Tibial nerve (tissue), 3 donors: ENCODE measurements at regions not wholly inside any gene's neighbourhood (a gene's known extent, or its start where the extent isn't known, plus 50 kb on each side); places are given as distances from the start of the nearest gene placed in this dataset.

Experiments used
- POLR2A ChIP-seq, 2 donors: fragments of 450-650 bp; IDR thresholded peaks; one replicate each; pipeline ENCODE4 v1.6.1; 2017; ENCODE audit warnings: antibody characterized with exemption in 2 of 2, mild to moderate bottlenecking in 2 of 2, moderate library complexity in 2 of 2
- TF ChIP-seq, protein P1 (sequence below), 5 experiments: fragments of 200-600 bp in 3 of 5; fragments of 450-650 bp in 2 of 5; sonication (generic) in 3 of 5; IDR thresholded peaks; one replicate each; pipeline ENCODE4 v1.5.1; 2016 to 2019; ENCODE audit warnings: antibody characterized with exemption in 5 of 5, mild to moderate bottlenecking in 3 of 5, moderate library complexity in 2 of 5

DNA sequence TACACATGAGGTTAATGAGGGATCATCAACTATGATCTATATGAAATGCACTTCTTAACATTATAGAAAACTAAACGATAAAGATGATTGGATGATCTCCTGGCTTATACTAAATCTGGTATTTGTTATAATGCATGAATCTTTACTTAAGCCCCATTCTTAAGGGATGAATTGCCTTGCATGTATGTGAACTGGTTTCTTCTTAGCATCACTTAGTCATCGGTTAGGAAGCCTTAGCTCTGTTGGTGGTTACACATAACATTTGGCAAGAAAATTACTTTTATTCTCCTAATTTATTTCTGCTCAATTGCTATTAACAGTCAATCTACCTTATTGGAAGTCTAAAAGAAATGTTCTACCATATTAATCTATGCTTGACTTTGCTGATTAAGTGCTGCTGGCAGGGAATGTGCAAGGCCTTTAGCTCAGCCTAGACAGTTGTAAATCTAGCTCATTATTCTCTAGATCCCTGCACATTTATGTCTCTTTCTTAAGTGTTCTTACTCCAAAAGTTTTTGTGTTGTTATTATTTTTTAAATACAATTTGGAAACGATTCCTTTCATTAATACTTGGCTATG, 356.0 kb downstream of the ZPLD1 start:
- TF ChIP-seq, protein P1, sequence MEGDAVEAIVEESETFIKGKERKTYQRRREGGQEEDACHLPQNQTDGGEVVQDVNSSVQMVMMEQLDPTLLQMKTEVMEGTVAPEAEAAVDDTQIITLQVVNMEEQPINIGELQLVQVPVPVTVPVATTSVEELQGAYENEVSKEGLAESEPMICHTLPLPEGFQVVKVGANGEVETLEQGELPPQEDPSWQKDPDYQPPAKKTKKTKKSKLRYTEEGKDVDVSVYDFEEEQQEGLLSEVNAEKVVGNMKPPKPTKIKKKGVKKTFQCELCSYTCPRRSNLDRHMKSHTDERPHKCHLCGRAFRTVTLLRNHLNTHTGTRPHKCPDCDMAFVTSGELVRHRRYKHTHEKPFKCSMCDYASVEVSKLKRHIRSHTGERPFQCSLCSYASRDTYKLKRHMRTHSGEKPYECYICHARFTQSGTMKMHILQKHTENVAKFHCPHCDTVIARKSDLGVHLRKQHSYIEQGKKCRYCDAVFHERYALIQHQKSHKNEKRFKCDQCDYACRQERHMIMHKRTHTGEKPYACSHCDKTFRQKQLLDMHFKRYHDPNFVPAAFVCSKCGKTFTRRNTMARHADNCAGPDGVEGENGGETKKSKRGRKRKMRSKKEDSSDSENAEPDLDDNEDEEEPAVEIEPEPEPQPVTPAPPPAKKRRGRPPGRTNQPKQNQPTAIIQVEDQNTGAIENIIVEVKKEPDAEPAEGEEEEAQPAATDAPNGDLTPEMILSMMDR (IDR thresholded peaks at IDR 0.05), result no peak
- TF ChIP-seq POLR2A (IDR thresholded peaks at IDR 0.05), result no peak
